Hepatocyte (in vitro differentiated cells): ENCODE measurements at regions not wholly inside any gene's neighbourhood (a gene's known extent, or its start where the extent isn't known, plus 50 kb on each side); places are given as distances from the start of the nearest gene placed in this dataset.

ENCODE experiments used
- CTCF ChIP-seq: fragments of 200-600 bp; sonication (generic); IDR thresholded peaks from 2 replicates; pipeline ENCODE4 v1.5.1; 2016; ENCODE audit warnings: antibody characterized with exemption, mild to moderate bottlenecking; ENCODE audit not compliant: poor library complexity
- EZH2 ChIP-seq: fragments of 200-600 bp; sonication (generic); IDR thresholded peaks from 2 replicates; pipeline ENCODE4 v1.6.1; 2016; ENCODE audit warnings: antibody characterized with exemption, mild to moderate bottlenecking, borderline replicate concordance
- EZH2phosphoT487 ChIP-seq: fragments of 200-600 bp; sonication (generic); IDR thresholded peaks from one replicate; pipeline ENCODE4 v1.6.1; 2018; ENCODE audit warnings: antibody characterized with exemption, mild to moderate bottlenecking, low read depth, moderate library complexity; ENCODE audit not compliant: unreplicated experiment, severe bottlenecking

GRCh38 chr11:76732643-76733042, 50.5 kb upstream of the TSKU start:
- TF ChIP-seq EZH2 (no peak), CTCF (no peak), EZH2phosphoT487 (no peak)
